Upper lobe of left lung (tissue), 4 donors: ENCODE measurements at regions not wholly inside any gene's neighbourhood (a gene's known extent, or its start where the extent isn't known, plus 50 kb on each side); places are given as distances from the start of the nearest gene placed in this dataset.

Source experiments
- EP300 ChIP-seq, 4 donors: sonication (generic); formaldehyde crosslinking; IDR thresholded peaks; one replicate each; pipeline ENCODE4 v1.5.1; 2017; ENCODE audit warnings: antibody characterized with exemption in 4 of 4, control low read depth in 2 of 4
- POLR2A ChIP-seq, 4 donors: fragments of 450-650 bp; IDR thresholded peaks; one replicate each; pipeline ENCODE4 v1.5.1; 2016 to 2017; ENCODE audit warnings: antibody characterized with exemption in 4 of 4, mild to moderate bottlenecking in 2 of 4
- POLR2AphosphoS5 ChIP-seq, 2 donors: sonication (generic); formaldehyde crosslinking; IDR thresholded peaks; one replicate each; pipeline ENCODE4 v1.5.1; 2017; ENCODE audit warnings: antibody characterized with exemption in 2 of 2
- TF ChIP-seq, protein P1 (sequence below), 6 experiments: fragments of 450-650 bp in 4 of 6; fragments of 200-600 bp in 2 of 6; sonication (generic) in 2 of 6; IDR thresholded peaks; one replicate each; pipeline ENCODE4 v1.5.1; 2016 to 2019; ENCODE audit warnings: antibody characterized with exemption in 6 of 6

DNA sequence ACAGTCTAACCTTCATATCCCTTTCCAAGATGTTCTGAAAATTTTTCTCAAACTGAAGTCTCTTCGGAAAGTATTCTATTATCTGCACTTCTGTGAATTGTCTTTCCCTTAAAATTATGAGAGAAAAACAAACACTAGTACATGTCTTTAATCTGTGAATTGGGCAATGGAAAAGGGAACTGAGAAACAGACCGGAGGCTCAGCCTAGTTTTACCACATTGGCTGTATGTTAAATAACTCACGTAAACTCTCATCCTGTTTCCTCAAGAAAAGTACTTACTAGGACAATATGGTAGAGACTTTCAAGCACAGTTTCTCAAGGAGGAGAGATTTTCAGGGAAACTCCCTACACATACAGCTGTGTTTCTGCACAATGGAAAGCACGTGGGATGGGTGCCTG lies 982.2 kb upstream of the SEMA6D start:
- TF ChIP-seq, protein P1, sequence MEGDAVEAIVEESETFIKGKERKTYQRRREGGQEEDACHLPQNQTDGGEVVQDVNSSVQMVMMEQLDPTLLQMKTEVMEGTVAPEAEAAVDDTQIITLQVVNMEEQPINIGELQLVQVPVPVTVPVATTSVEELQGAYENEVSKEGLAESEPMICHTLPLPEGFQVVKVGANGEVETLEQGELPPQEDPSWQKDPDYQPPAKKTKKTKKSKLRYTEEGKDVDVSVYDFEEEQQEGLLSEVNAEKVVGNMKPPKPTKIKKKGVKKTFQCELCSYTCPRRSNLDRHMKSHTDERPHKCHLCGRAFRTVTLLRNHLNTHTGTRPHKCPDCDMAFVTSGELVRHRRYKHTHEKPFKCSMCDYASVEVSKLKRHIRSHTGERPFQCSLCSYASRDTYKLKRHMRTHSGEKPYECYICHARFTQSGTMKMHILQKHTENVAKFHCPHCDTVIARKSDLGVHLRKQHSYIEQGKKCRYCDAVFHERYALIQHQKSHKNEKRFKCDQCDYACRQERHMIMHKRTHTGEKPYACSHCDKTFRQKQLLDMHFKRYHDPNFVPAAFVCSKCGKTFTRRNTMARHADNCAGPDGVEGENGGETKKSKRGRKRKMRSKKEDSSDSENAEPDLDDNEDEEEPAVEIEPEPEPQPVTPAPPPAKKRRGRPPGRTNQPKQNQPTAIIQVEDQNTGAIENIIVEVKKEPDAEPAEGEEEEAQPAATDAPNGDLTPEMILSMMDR (IDR thresholded peaks at IDR 0.05) = no peak
- TF ChIP-seq POLR2AphosphoS5 (IDR thresholded peaks at IDR 0.05) (no peak), EP300 (IDR thresholded peaks at IDR 0.05) (no peak), POLR2A (IDR thresholded peaks at IDR 0.05) (no peak)
